ENCODE measurements at regions not wholly inside any gene's neighbourhood (a gene's known extent, or its start where the extent isn't known, plus 50 kb on each side); places are given as distances from the start of the nearest gene placed in this dataset.

- no peak for DNase-seq
Observed at GRCh38 chr12:75585330-75585729, 73.9 kb upstream of the KRR1 start.

- no peak for DNase-seq
Observed at GRCh38 chr12:75583355-75583754, 71.9 kb upstream of the KRR1 start.

GRCh38 chr12:75581515-75581914 is 70.1 kb upstream of the KRR1 start:
- no peak for DNase-seq

- no peak for DNase-seq
Observed at GRCh38 chr12:75579552-75579951, 68.1 kb upstream of the KRR1 start.

GRCh38 chr12:75578546-75578945 is 67.1 kb upstream of the KRR1 start:
- DNase-seq = no peak

- DNase-seq = no peak
Observed at GRCh38 chr12:75577812-75578211, 66.4 kb upstream of the KRR1 start.

- DNase-seq = no peak
Observed at GRCh38 chr12:75571656-75572205, 60.3 kb upstream of the KRR1 start.

GRCh38 chr12:75571204-75571603 is 59.8 kb upstream of the KRR1 start:
- no peak for DNase-seq

GRCh38 chr12:75568801-75569200 is 57.4 kb upstream of the KRR1 start:
- DNase-seq = no peak

- DNase-seq = no peak
Observed at GRCh38 chr12:75568393-75568792, 57.0 kb upstream of the KRR1 start.

- DNase-seq = no peak
Observed at GRCh38 chr12:75565795-75566194, 54.4 kb upstream of the KRR1 start.

GRCh38 chr12:75564852-75565251 is 53.4 kb upstream of the KRR1 start:
- no peak for DNase-seq

GRCh38 chr12:75564398-75564797 is 53.0 kb upstream of the KRR1 start:
- no peak for DNase-seq

GRCh38 chr12:75563351-75563750 is 51.9 kb upstream of the KRR1 start:
- no peak for DNase-seq

- no peak for DNase-seq
Observed at GRCh38 chr12:75561921-75562320, 50.5 kb upstream of the KRR1 start.
